CD4-positive, alpha-beta T cell (primary cell): ENCODE measurements at regions not wholly inside any gene's neighbourhood (a gene's known extent, or its start where the extent isn't known, plus 50 kb on each side); places are given as distances from the start of the nearest gene placed in this dataset.

Experiments
- ATAC-seq: fragments of 200-7000 bp; cut with Tn5 transposase; one replicate; pipeline ENCODE4 v1.10.0; 2022; ENCODE audit warnings: mild to moderate bottlenecking; ENCODE audit not compliant: poor library complexity
- CTCF ChIA-PET: fragments of 350-600 bp; sonication (Branson Sonifier 250); formaldehyde crosslinking; loops from one replicate; lab custom pipeline; 2021; ENCODE audit warnings: antibody characterized with exemption, inconsistent platforms; lab: Charles Lee
- POLR2A ChIA-PET: fragments of 350-600 bp; sonication (Branson Sonifier 250); formaldehyde crosslinking; loops from one replicate; lab custom pipeline; 2021; ENCODE audit warnings: antibody characterized with exemption, inconsistent platforms; lab: Charles Lee
- DNase-seq, 14 experiments: peaks; one replicate each; pipeline ENCODE4 v3.0.0-alpha.2; 2013 to 2020; ENCODE audit warnings: mixed read lengths in 2 of 14
- H3K27ac ChIP-seq, 2 donors: one replicate each; pipeline versions ENCODE4 v1.5.1 to v1.7.0; 2013; ENCODE audit warnings: low read length in 2 of 2, low read depth in 1 of 2, mild to moderate bottlenecking in 1 of 2
- H3K27me3 ChIP-seq, 2 experiments: 1 replicate in 1 of 2; 2 replicates in 1 of 2; pipeline versions ENCODE4 v1.6.1 to v1.7.0; 2013; ENCODE audit warnings: low read length in 2 of 2, control low read depth in 1 of 2, mild to moderate bottlenecking in 1 of 2, moderate library complexity in 1 of 2; ENCODE audit not compliant: insufficient read depth in 2 of 2, control insufficient read depth in 1 of 2
- H3K36me3 ChIP-seq: one replicate; pipeline ENCODE4 v1.6.1; 2013; ENCODE audit warnings: low read length, control low read depth; ENCODE audit not compliant: insufficient read depth
- H3K4me1 ChIP-seq: one replicate; pipeline ENCODE4 v1.6.1; 2013; ENCODE audit warnings: low read length, control low read depth; ENCODE audit not compliant: insufficient read depth
- H3K4me3 ChIP-seq: one replicate; pipeline ENCODE4 v1.5.1; 2013; ENCODE audit warnings: mild to moderate bottlenecking, low read length, moderate library complexity
- H3K9me3 ChIP-seq, 2 experiments: 1 replicate in 1 of 2; 2 replicates in 1 of 2; pipeline versions ENCODE4 v1.6.1 to v1.7.0; 2013; ENCODE audit warnings: low read length in 2 of 2, mild to moderate bottlenecking in 2 of 2, control low read depth in 1 of 2, moderate library complexity in 1 of 2; ENCODE audit not compliant: control insufficient read depth in 1 of 2, insufficient read depth in 1 of 2
- H3K27ac Mint-ChIP-seq: one replicate; pipeline ENCODE4 v1.8.0; 2020; ENCODE audit warnings: mixed read lengths
- H3K27me3 Mint-ChIP-seq: one replicate; pipeline ENCODE4 v1.8.0; 2021; ENCODE audit warnings: mixed read lengths
- H3K36me3 Mint-ChIP-seq: one replicate; pipeline ENCODE4 v1.8.0; 2021; ENCODE audit warnings: low read depth, mixed read lengths
- H3K4me1 Mint-ChIP-seq: one replicate; pipeline ENCODE4 v1.8.0; 2021; ENCODE audit warnings: low read depth, mixed read lengths
- H3K4me3 Mint-ChIP-seq: one replicate; pipeline ENCODE4 v1.8.0; 2020; ENCODE audit warnings: mild to moderate bottlenecking, mixed read lengths
- H3K9me3 Mint-ChIP-seq: one replicate; pipeline ENCODE4 v1.8.0; 2020; ENCODE audit warnings: mixed read lengths
- CTCF ChIP-seq: fragments of 200-600 bp; IDR thresholded peaks from one replicate; pipeline ENCODE4 v1.8.0; 2022; ENCODE audit warnings: antibody characterized with exemption, mild to moderate bottlenecking
- intact Hi-C, 2 experiments: fragments of 100-400 bp; cut with DNase I in 1 of 2; cut with micrococcal nuclease in 1 of 2; formaldehyde crosslinking; loops; one replicate each; pipeline versions ENCODE4 v1.15.1 to v1.9.0; 2023 to 2025; cut with DNase I, micrococcal nuclease

DNA sequence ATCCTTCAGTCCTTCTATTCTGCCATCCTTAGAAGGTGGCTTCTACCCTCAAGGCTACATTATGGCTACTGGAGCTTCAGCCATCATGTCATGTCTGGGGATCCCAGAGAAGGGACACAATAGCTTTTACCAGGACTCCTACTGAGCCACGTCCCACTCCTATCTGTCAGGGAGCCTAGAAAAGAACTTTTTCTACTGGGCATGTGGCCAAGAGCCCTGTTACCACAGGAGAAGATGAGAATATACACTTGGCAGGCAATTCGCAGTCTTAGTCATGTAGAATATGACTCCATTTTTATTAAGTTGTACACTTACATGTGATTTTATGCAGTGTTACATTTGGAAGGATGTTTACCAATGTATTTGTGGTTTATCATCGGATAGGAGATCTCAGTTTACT, 64.6 kb upstream of the KCNMA1 start:
- H3K4me1 ChIP-seq, result no peaks in the 10 kb centered on the region
- TF ChIP-seq CTCF, result no peak
- H3K9me3 ChIP-seq, result no peaks in the 10 kb centered on the region
- CTCF ChIA-PET, result interaction anchor here (1.3 kb wide), 1 partner anchor 9 kb away, joined by 4 read pairs; no protein-coding TSS in a partner anchor
- POLR2A ChIA-PET, result no interaction called here
- no peak for ATAC-seq
- Mint-ChIP-seq H3K36me3 (no peaks in the 10 kb centered on the region), H3K9me3 (no peaks in the 10 kb centered on the region), H3K4me3 (no peak overlapping the region), H3K27ac (no peak overlapping the region), H3K27me3 (peaks cover 20% of the 10 kb centered on the region), H3K4me1 (no peaks in the 10 kb centered on the region)
- H3K27me3 ChIP-seq, result no peaks in the 10 kb centered on the region
- intact Hi-C loops, result no loop called here
- no peak for DNase-seq
- no peak overlapping the region for H3K27ac ChIP-seq
- no peak overlapping the region for H3K4me3 ChIP-seq
- H3K36me3 ChIP-seq, result no peaks in the 10 kb centered on the region

DNA sequence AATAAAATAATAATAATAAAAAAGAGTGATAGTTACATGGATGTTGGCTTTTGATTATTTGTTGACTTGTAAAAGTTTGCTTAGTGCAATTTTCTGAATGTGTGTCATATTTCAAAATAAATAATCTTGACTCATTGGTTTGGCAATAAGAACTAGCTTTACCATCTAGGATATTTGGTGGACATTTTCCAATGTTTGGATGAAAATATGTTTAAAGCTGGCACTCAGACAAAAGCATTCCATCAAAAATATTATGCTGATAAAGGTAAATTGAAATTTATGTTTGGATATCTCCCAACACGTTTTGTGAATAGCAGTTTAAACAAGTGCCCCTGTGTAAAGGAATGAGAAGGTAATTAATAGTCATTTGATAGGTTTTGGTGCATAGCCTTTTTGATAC, 62.5 kb upstream of the KCNMA1 start:
- ATAC-seq, result no peak
- TF ChIP-seq CTCF, result no peak
- H3K27ac Mint-ChIP-seq, result no peak overlapping the region

GRCh38 chr10:77699080-77699645, 61.6 kb upstream of the KCNMA1 start:
- no peak for TF ChIP-seq CTCF
- no peak for DNase-seq
- no peaks in the 10 kb centered on the region for H3K36me3 Mint-ChIP-seq
- no peak for ATAC-seq
- intact Hi-C loops, result no loop called here
- H3K9me3 Mint-ChIP-seq, result no peaks in the 10 kb centered on the region
- no peaks in the 10 kb centered on the region for H3K27me3 ChIP-seq
- ChIA-PET CTCF (no interaction called here), POLR2A (no interaction called here)
- H3K36me3 ChIP-seq, result no peaks in the 10 kb centered on the region
- H3K4me1 ChIP-seq, result no peaks in the 10 kb centered on the region
- no peak overlapping the region for H3K27ac Mint-ChIP-seq
- no peaks in the 10 kb centered on the region for H3K9me3 ChIP-seq
- no peak overlapping the region for H3K4me3 Mint-ChIP-seq
- H3K27ac ChIP-seq, result no peak overlapping the region
- H3K27me3 Mint-ChIP-seq, result peaks cover 16% of the 10 kb centered on the region
- H3K4me1 Mint-ChIP-seq, result no peaks in the 10 kb centered on the region
- no peak overlapping the region for H3K4me3 ChIP-seq

More for the DNA sequence above, 62.5 kb upstream of the KCNMA1 start:
- POLR2A ChIA-PET, result no interaction called here
- CTCF ChIA-PET, result no interaction called here
- no peaks in the 10 kb centered on the region for H3K36me3 ChIP-seq
- no peak for DNase-seq
- no peak overlapping the region for H3K27ac ChIP-seq
- no peaks in the 10 kb centered on the region for H3K9me3 ChIP-seq
- no peak overlapping the region for H3K4me3 ChIP-seq
- no peaks in the 10 kb centered on the region for H3K36me3 Mint-ChIP-seq
- H3K9me3 Mint-ChIP-seq, result no peaks in the 10 kb centered on the region
- no peaks in the 10 kb centered on the region for H3K4me1 ChIP-seq
- no peaks in the 10 kb centered on the region for H3K27me3 ChIP-seq
- intact Hi-C loops, result no loop called here
- peaks cover 12% of the 10 kb centered on the region for H3K27me3 Mint-ChIP-seq
- no peaks in the 10 kb centered on the region for H3K4me1 Mint-ChIP-seq
- no peak overlapping the region for H3K4me3 Mint-ChIP-seq
